Testis (tissue), 2 donors: ENCODE measurements at regions not wholly inside any gene's neighbourhood (a gene's known extent, or its start where the extent isn't known, plus 50 kb on each side); places are given as distances from the start of the nearest gene placed in this dataset.

Experiments
- DNase-seq: peaks from one replicate; pipeline ENCODE4 v3.0.0-alpha.2; 2019
- H3K27ac ChIP-seq, 2 donors: fragments of 200-600 bp; sonication (generic); one replicate each; pipeline ENCODE4 v1.5.1; 2019
- H3K27me3 ChIP-seq: fragments of 200-600 bp; sonication (generic); one replicate; pipeline ENCODE4 v1.5.1; 2019
- H3K36me3 ChIP-seq: fragments of 200-600 bp; sonication (generic); one replicate; pipeline ENCODE4 v1.5.1; 2017; ENCODE audit warnings: low read depth; ENCODE audit errors: missing control alignments
- H3K4me1 ChIP-seq: fragments of 200-600 bp; sonication (generic); one replicate; pipeline ENCODE4 v1.5.1; 2019
- H3K4me3 ChIP-seq, 2 donors: fragments of 200-600 bp; sonication (generic); one replicate each; pipeline ENCODE4 v1.5.1; 2017 to 2019
- H3K9me3 ChIP-seq: fragments of 200-600 bp; sonication (generic); one replicate; pipeline ENCODE4 v1.5.1; 2017
- CTCF ChIP-seq, 3 experiments: fragments of 450-650 bp in 2 of 3; fragments of 200-600 bp in 1 of 3; sonication (generic) in 1 of 3; IDR thresholded peaks; one replicate each; pipeline ENCODE4 v1.5.1; 2016 to 2019; ENCODE audit warnings: antibody characterized with exemption in 3 of 3, mild to moderate bottlenecking in 2 of 3, moderate library complexity in 1 of 3
- POLR2A ChIP-seq: fragments of 450-650 bp; IDR thresholded peaks from one replicate; pipeline ENCODE4 v1.6.1; 2017; ENCODE audit warnings: antibody characterized with exemption, mild to moderate bottlenecking, moderate library complexity
- WGBS, 2 donors: methylation state at CpG; one replicate each; pipeline ENCODE4 v1.1.5; 2018; 5-methylcytosine and 5-hydroxymethylcytosine counted together
- intact Hi-C: fragments of 100-400 bp; cut with DNase I; formaldehyde crosslinking; loops from one replicate; pipeline ENCODE4 v1.15.1; 2023; ENCODE audit warnings: low total_unique reads

GRCh38 chr14:98900236-98900635 is 371.8 kb downstream of the BCL11B start:
- Histone ChIP-seq H3K36me3 (no peaks in the 10 kb centered on the region), H3K9me3 (no peaks in the 10 kb centered on the region), H3K27me3 (no peaks in the 10 kb centered on the region), H3K27ac (no peak overlapping the region), H3K4me1 (no peaks in the 10 kb centered on the region), H3K4me3 (no peak overlapping the region)
- DNase-seq, result no peak
- TF ChIP-seq CTCF (IDR thresholded peaks at IDR 0.05) (no peak), POLR2A (no peak)
- WGBS, 2 donors, result 90 to 95% methylated on average over 15 of the region's 15 CpGs
- intact Hi-C loops, result no loop called here

- Histone ChIP-seq H3K9me3 (no peaks in the 10 kb centered on the region), H3K27ac (no peak overlapping the region), H3K36me3 (no peaks in the 10 kb centered on the region), H3K4me3 (no peak overlapping the region), H3K27me3 (no peaks in the 10 kb centered on the region), H3K4me1 (no peaks in the 10 kb centered on the region)
- intact Hi-C loops, result no loop called here
- DNase-seq, result no peak
- TF ChIP-seq CTCF (IDR thresholded peaks at IDR 0.05) (no peak), POLR2A (no peak)
- 65 to 77% methylated on average over 4 of the region's 4 CpGs for WGBS, 2 donors
Measured at GRCh38 chr14:98900798-98901197, 371.2 kb downstream of the BCL11B start.

GRCh38 chr14:98901511-98902205 is 370.3 kb downstream of the BCL11B start:
- TF ChIP-seq CTCF (IDR thresholded peaks at IDR 0.05), result no peak
- TF ChIP-seq POLR2A, result no peak
- intact Hi-C loops, result no loop called here
- Histone ChIP-seq H3K4me3 (no peak overlapping the region), H3K9me3 (no peaks in the 10 kb centered on the region), H3K27me3 (no peaks in the 10 kb centered on the region), H3K4me1 (peaks cover 2% of the 10 kb centered on the region), H3K36me3 (no peaks in the 10 kb centered on the region), H3K27ac (no peak overlapping the region)
- no peak for DNase-seq
- 95% methylated on average over 7 to 16 of the region's 16 CpGs for WGBS, 2 donors

GRCh38 chr14:98903371-98903770 is 368.6 kb downstream of the BCL11B start:
- no peak overlapping the region for H3K4me3 ChIP-seq
- H3K36me3 ChIP-seq, result no peaks in the 10 kb centered on the region
- intact Hi-C loops, result no loop called here
- DNase-seq, result no peak
- peaks cover 4% of the 10 kb centered on the region for H3K4me1 ChIP-seq
- no peaks in the 10 kb centered on the region for H3K9me3 ChIP-seq
- 95 to 96% methylated on average over 2 of the region's 2 CpGs for WGBS, 2 donors
- H3K27ac ChIP-seq, result no peak overlapping the region
- TF ChIP-seq POLR2A, result no peak
- TF ChIP-seq CTCF (IDR thresholded peaks at IDR 0.05), result no peak
- no peaks in the 10 kb centered on the region for H3K27me3 ChIP-seq

GRCh38 chr14:98904677-98905076 is 367.3 kb downstream of the BCL11B start:
- whole genome bisulfite sequencing, 2 donors, result 80 to 90% methylated on average over 3 of the region's 3 CpGs
- no peak overlapping the region for H3K4me3 ChIP-seq
- no peak for DNase-seq
- no peak for TF ChIP-seq CTCF (IDR thresholded peaks at IDR 0.05)
- TF ChIP-seq POLR2A, result no peak
- H3K4me1 ChIP-seq, result peaks cover 4% of the 10 kb centered on the region
- intact Hi-C loops, result no loop called here
- H3K27ac ChIP-seq, result no peak overlapping the region
- no peaks in the 10 kb centered on the region for H3K27me3 ChIP-seq
- no peaks in the 10 kb centered on the region for H3K9me3 ChIP-seq
- no peaks in the 10 kb centered on the region for H3K36me3 ChIP-seq
